ENCODE measurements at regions not wholly inside any gene's neighbourhood (a gene's known extent, or its start where the extent isn't known, plus 50 kb on each side); places are given as distances from the start of the nearest gene placed in this dataset.

DNA sequence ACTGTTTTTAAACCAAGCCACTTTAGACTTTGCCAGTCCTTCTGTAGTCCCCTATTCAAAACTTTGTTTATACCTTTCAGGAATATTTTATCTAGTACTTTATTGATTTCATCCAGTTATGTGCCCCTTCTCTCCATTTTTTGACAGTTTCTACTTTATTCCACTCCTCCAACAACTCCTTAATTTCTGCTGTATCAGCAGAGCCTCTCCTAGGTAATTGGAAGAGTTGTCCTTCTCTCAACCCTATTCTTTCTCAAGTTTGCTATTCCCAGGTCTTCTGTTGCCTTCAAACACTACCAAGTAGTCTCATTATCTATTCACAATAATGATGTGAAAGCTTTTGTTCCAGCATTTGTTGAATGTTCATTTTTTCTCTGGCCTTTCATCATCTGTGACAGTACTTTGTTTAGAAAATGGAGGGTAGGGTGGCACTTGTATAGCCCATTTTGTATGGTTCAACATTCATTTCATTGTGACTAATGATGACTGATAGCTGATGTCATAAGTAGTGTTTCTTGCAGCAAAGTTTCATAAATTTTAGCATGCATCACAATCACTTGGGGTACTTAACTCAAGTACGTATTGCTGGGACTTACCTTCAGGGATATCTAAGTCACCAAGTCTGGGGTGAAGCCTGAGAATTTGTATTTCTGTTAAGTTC, 204.4 kb upstream of the DMRT1 start:
- TF ChIP-seq, protein P1, sequence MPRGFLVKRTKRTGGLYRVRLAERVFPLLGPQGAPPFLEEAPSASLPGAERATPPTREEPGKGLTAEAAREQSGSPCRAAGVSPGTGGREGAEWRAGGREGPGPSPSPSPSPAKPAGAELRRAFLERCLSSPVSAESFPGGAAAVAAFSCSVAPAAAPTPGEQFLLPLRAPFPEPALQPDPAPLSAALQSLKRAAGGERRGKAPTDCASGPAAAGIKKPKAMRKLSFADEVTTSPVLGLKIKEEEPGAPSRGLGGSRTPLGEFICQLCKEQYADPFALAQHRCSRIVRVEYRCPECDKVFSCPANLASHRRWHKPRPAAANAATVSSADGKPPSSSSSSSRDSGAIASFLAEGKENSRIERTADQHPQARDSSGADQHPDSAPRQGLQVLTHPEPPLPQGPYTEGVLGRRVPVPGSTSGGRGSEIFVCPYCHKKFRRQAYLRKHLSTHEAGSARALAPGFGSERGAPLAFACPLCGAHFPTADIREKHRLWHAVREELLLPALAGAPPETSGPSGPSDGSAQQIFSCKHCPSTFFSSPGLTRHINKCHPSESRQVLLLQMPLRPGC (tag by site-specific recombination; IDR thresholded peaks at IDR 0.05), result no peak
- TF ChIP-seq ZNF248 (tag by site-specific recombination; IDR thresholded peaks at IDR 0.05) (no peak), ZNF23 (tag by site-specific recombination; IDR thresholded peaks at IDR 0.05; ENCODE audit: borderline replicate concordance) (no peak), KLF16 (tag by site-specific recombination; IDR thresholded peaks at IDR 0.05) (no peak), ZNF133 (tag by site-specific recombination; IDR thresholded peaks at IDR 0.05) (no peak), ZNF366 (tag by site-specific recombination; conservative IDR thresholded peaks at IDR 0.05) (no peak), GLI2 (tag by site-specific recombination; IDR thresholded peaks at IDR 0.05; ENCODE audit: borderline replicate concordance, low read depth) (no peak), ZNF623 (tag by site-specific recombination; IDR thresholded peaks at IDR 0.05) (no peak), FEZF1 (tag by site-specific recombination; IDR thresholded peaks at IDR 0.05) (no peak), ZNF660 (tag by site-specific recombination; IDR thresholded peaks at IDR 0.05) (no peak), ZNF132 (tag by site-specific recombination; IDR thresholded peaks at IDR 0.05; ENCODE audit: borderline replicate concordance) (no peak), ZSCAN30 (tag by site-specific recombination; IDR thresholded peaks at IDR 0.05) (no peak)
- TF ChIP-seq, protein P2, sequence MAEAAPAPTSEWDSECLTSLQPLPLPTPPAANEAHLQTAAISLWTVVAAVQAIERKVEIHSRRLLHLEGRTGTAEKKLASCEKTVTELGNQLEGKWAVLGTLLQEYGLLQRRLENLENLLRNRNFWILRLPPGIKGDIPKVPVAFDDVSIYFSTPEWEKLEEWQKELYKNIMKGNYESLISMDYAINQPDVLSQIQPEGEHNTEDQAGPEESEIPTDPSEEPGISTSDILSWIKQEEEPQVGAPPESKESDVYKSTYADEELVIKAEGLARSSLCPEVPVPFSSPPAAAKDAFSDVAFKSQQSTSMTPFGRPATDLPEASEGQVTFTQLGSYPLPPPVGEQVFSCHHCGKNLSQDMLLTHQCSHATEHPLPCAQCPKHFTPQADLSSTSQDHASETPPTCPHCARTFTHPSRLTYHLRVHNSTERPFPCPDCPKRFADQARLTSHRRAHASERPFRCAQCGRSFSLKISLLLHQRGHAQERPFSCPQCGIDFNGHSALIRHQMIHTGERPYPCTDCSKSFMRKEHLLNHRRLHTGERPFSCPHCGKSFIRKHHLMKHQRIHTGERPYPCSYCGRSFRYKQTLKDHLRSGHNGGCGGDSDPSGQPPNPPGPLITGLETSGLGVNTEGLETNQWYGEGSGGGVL (tag by site-specific recombination; IDR thresholded peaks at IDR 0.05), result no peak
- H3K9me3 ChIP-seq (ENCODE audit: control insufficient read depth, insufficient read depth, low read depth, low read length), result no peaks in the 10 kb centered on the region
- POLR2A ChIA-PET, result no interaction called here
- no peak overlapping the region for H3K4me3 ChIP-seq (ENCODE audit: low read depth, low read length)
- H3K4me1 ChIP-seq (ENCODE audit: control insufficient read depth, insufficient read depth, low read length), result no peaks in the 10 kb centered on the region
- H3K27ac ChIP-seq (ENCODE audit: extremely low read depth, low read depth, low read length), result no peak overlapping the region
- H3K36me3 ChIP-seq (ENCODE audit: control insufficient read depth in 2 of 2, insufficient read depth in 1 of 2, low read length in 2 of 2), result no peaks in the 10 kb centered on the region
- CTCF ChIA-PET, result no interaction called here

- POLR2A ChIA-PET, result no interaction called here
- CTCF ChIA-PET, result interaction anchor here (0.6 kb wide), 1 partner anchor 143 kb away, joined by 3 read pairs; no protein-coding TSS in a partner anchor
- Histone ChIP-seq H3K27ac (ENCODE audit: extremely low read depth, low read depth, low read length) (no peak overlapping the region), H3K9me3 (ENCODE audit: control insufficient read depth, insufficient read depth, low read depth, low read length) (no peaks in the 10 kb centered on the region), H3K4me1 (ENCODE audit: control insufficient read depth, insufficient read depth, low read length) (no peaks in the 10 kb centered on the region), H3K4me3 (ENCODE audit: low read depth, low read length) (no peak overlapping the region), H3K36me3 (ENCODE audit: control insufficient read depth in 2 of 2, insufficient read depth in 1 of 2, low read length in 2 of 2) (no peaks in the 10 kb centered on the region)
- no peak for TF ChIP-seq ZSCAN23 (tag by site-specific recombination; IDR thresholded peaks at IDR 0.05)
- TF ChIP-seq, protein P3, sequence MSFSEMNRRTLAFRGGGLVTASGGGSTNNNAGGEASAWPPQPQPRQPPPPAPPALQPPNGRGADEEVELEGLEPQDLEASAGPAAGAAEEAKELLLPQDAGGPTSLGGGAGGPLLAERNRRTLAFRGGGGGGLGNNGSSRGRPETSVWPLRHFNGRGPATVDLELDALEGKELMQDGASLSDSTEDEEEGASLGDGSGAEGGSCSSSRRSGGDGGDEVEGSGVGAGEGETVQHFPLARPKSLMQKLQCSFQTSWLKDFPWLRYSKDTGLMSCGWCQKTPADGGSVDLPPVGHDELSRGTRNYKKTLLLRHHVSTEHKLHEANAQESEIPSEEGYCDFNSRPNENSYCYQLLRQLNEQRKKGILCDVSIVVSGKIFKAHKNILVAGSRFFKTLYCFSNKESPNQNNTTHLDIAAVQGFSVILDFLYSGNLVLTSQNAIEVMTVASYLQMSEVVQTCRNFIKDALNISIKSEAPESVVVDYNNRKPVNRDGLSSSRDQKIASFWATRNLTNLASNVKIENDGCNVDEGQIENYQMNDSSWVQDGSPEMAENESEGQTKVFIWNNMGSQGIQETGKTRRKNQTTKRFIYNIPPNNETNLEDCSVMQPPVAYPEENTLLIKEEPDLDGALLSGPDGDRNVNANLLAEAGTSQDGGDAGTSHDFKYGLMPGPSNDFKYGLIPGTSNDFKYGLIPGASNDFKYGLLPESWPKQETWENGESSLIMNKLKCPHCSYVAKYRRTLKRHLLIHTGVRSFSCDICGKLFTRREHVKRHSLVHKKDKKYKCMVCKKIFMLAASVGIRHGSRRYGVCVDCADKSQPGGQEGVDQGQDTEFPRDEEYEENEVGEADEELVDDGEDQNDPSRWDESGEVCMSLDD (tag by site-specific recombination; IDR thresholded peaks at IDR 0.05), result no peak
- no peak for TF ChIP-seq SALL2 (tag by site-specific recombination; IDR thresholded peaks at IDR 0.05; ENCODE audit: borderline replicate concordance)
- no peak for TF ChIP-seq SP2 (tag by site-specific recombination; IDR thresholded peaks at IDR 0.05)
- TF ChIP-seq ZNF26 (tag by site-specific recombination; IDR thresholded peaks at IDR 0.05), result no peak
- TF ChIP-seq, protein P2 (tag by site-specific recombination; IDR thresholded peaks at IDR 0.05), result no peak
- no peak for TF ChIP-seq ZNF639 (tag by site-specific recombination; IDR thresholded peaks at IDR 0.05)
- TF ChIP-seq OVOL3 (tag by site-specific recombination; IDR thresholded peaks at IDR 0.05), result no peak
Observed at GRCh38 chr9:638152-638551, 203.3 kb upstream of the DMRT1 start.

Data from HEK293 (cell line).